ENCODE measurements at regions not wholly inside any gene's neighbourhood (a gene's known extent, or its start where the extent isn't known, plus 50 kb on each side); places are given as distances from the start of the nearest gene placed in this dataset.

- TF ChIP-seq PBX3 (CRISPR knock-in tag; IDR thresholded peaks at IDR 0.05), result no peak
- TF ChIP-seq, protein P1, sequence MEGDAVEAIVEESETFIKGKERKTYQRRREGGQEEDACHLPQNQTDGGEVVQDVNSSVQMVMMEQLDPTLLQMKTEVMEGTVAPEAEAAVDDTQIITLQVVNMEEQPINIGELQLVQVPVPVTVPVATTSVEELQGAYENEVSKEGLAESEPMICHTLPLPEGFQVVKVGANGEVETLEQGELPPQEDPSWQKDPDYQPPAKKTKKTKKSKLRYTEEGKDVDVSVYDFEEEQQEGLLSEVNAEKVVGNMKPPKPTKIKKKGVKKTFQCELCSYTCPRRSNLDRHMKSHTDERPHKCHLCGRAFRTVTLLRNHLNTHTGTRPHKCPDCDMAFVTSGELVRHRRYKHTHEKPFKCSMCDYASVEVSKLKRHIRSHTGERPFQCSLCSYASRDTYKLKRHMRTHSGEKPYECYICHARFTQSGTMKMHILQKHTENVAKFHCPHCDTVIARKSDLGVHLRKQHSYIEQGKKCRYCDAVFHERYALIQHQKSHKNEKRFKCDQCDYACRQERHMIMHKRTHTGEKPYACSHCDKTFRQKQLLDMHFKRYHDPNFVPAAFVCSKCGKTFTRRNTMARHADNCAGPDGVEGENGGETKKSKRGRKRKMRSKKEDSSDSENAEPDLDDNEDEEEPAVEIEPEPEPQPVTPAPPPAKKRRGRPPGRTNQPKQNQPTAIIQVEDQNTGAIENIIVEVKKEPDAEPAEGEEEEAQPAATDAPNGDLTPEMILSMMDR (tag by site-specific recombination; IDR thresholded peaks at IDR 0.05), result no peak
- TF ChIP-seq KLF10 (tag by site-specific recombination; IDR thresholded peaks at IDR 0.05), result no peak
Measured at GRCh38 chr3:20666091-20666490, 480.1 kb upstream of the SGO1 start.
